ENCODE measurements at regions not wholly inside any gene's neighbourhood (a gene's known extent, or its start where the extent isn't known, plus 50 kb on each side); places are given as distances from the start of the nearest gene placed in this dataset.

DNA sequence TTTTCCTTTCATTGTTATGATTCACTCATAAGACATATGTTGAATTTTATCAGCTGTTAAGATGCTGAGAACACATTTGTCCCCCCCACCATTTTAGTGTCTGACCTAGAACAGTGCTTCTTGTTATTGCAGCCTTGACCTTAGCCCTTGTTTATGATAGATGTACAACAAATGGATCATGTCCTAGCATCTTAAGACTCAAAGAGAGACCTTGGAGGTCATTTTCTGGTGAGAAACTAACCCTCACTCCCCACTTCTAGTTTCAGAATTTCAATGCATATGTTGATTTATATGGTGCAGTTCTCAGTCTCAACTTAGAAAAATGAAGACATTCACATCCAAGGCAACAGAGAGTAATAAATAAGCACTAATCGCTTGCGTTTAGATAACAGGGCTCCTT, 391.2 kb downstream of the AEBP2 start:
- TF ChIP-seq ZFP3 (CRISPR knock-in tag; IDR thresholded peaks at IDR 0.05) = no peak
- no peak for TF ChIP-seq ISL1 (CRISPR knock-in tag; IDR thresholded peaks at IDR 0.05)
- TF ChIP-seq OSR1 (CRISPR knock-in tag; IDR thresholded peaks at IDR 0.05) = no peak
- TF ChIP-seq ZNF565 (CRISPR knock-in tag; conservative IDR thresholded peaks at IDR 0.05; ENCODE audit: low read depth) = no peak
- TF ChIP-seq ESRRG (CRISPR knock-in tag; IDR thresholded peaks at IDR 0.05) = no peak
- TF ChIP-seq ZNF8 (CRISPR knock-in tag; IDR thresholded peaks at IDR 0.05) = no peak
- no peak for TF ChIP-seq TCF4 (CRISPR knock-in tag; IDR thresholded peaks at IDR 0.05; ENCODE audit: borderline replicate concordance)
- TF ChIP-seq ZC3H10 (CRISPR knock-in tag; IDR thresholded peaks at IDR 0.05) = no peak
- TF ChIP-seq ZFP30 (CRISPR knock-in tag; IDR thresholded peaks at IDR 0.05) = no peak
- no peak for ATAC-seq

DNA sequence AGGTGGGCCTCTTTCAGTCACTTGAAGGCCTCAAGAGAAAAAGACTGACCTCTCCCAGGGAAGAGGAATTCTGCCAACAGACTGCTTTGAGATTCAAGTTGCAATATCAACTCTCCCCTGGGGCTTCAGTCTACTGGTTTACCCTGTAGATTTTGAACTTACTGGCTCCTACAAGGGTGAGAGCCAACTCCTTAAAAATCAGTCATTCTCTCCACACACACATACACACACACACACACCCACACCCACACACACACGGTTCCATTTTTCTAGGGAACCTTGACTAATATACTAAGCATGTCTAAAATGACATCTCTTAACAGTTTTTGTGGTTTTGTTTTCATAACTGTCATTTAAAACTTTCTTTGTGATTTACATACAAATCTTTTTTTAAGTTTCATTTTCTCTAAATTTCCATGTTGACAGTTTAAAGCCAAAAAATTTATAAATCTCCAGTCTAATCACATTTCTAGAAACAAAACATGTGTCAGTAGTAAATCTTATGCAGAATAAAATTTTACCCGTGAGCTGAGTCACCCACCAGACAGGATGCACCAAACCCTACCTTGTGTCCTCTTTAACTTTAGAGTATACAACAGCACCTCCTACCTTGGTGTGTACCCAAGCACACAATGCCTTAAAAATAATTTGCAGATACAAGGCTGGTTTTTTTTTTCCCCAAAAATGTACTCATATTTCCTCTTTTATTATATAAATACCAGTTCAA, 394.6 kb downstream of the AEBP2 start:
- no peak for TF ChIP-seq OSR1 (CRISPR knock-in tag; IDR thresholded peaks at IDR 0.05)
- TF ChIP-seq ZC3H10 (CRISPR knock-in tag; IDR thresholded peaks at IDR 0.05) = peak; percentile 59; the same call in 1 of the 2 replicates
- TF ChIP-seq TOX (CRISPR knock-in tag; IDR thresholded peaks at IDR 0.05; ENCODE audit: borderline replicate concordance) = 0 out of 2 replicates have a peak, but pooled peaks have one; percentile 38
- no peak for TF ChIP-seq ZFP3 (CRISPR knock-in tag; IDR thresholded peaks at IDR 0.05)
- TF ChIP-seq, protein P1, sequence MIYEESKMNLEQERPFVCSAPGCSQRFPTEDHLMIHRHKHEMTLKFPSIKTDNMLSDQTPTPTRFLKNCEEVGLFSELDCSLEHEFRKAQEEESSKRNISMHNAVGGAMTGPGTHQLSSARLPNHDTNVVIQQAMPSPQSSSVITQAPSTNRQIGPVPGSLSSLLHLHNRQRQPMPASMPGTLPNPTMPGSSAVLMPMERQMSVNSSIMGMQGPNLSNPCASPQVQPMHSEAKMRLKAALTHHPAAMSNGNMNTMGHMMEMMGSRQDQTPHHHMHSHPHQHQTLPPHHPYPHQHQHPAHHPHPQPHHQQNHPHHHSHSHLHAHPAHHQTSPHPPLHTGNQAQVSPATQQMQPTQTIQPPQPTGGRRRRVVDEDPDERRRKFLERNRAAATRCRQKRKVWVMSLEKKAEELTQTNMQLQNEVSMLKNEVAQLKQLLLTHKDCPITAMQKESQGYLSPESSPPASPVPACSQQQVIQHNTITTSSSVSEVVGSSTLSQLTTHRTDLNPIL (CRISPR knock-in tag; IDR thresholded peaks at IDR 0.05; ENCODE audit: low read depth) = no peak
- TF ChIP-seq RARB (CRISPR knock-in tag; IDR thresholded peaks at IDR 0.05) = no peak
- peak; percentile 16; the same call in 1 of the 2 replicates for TF ChIP-seq ISL1 (CRISPR knock-in tag; IDR thresholded peaks at IDR 0.05)
- no peak for TF ChIP-seq SNAI2 (CRISPR knock-in tag; IDR thresholded peaks at IDR 0.05)
- no peak for TF ChIP-seq ZNF8 (CRISPR knock-in tag; IDR thresholded peaks at IDR 0.05)
- ATAC-seq = peak; percentile 84

DNA sequence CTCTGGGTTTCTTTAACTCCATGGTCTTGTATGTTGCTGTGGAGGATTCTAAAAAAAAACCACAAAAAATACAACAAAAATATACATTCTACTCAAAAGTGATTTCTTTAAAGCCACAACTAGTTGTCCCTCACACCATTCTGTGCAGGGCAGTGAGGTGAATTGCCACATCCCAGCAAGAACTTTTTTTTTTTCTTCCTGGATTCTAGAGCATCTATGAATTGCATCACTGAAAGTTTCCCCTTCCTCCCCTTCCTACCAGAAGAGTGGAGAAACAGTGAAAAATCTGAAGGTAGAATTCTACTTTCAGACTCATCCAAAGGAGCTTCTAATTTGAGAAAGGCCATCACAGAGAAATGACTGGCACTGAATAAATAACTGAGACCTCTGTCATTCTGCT, 395.3 kb downstream of the AEBP2 start:
- no peak for ATAC-seq
- no peak for TF ChIP-seq ARNTL (CRISPR knock-in tag; IDR thresholded peaks at IDR 0.05; ENCODE audit: borderline replicate concordance, low read depth)
- no peak for TF ChIP-seq ZNF8 (CRISPR knock-in tag; IDR thresholded peaks at IDR 0.05)
- no peak for TF ChIP-seq PPARA (CRISPR knock-in tag; IDR thresholded peaks at IDR 0.05; ENCODE audit: borderline replicate concordance)
- TF ChIP-seq GLIS3 (CRISPR knock-in tag; IDR thresholded peaks at IDR 0.05) = no peak
- TF ChIP-seq, protein P2, sequence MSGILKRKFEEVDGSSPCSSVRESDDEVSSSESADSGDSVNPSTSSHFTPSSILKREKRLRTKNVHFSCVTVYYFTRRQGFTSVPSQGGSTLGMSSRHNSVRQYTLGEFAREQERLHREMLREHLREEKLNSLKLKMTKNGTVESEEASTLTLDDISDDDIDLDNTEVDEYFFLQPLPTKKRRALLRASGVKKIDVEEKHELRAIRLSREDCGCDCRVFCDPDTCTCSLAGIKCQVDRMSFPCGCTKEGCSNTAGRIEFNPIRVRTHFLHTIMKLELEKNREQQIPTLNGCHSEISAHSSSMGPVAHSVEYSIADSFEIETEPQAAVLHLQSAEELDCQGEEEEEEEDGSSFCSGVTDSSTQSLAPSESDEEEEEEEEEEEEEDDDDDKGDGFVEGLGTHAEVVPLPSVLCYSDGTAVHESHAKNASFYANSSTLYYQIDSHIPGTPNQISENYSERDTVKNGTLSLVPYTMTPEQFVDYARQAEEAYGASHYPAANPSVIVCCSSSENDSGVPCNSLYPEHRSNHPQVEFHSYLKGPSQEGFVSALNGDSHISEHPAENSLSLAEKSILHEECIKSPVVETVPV (CRISPR knock-in tag; IDR thresholded peaks at IDR 0.05) = no peak
- no peak for TF ChIP-seq ZNF565 (CRISPR knock-in tag; conservative IDR thresholded peaks at IDR 0.05; ENCODE audit: low read depth)
- TF ChIP-seq, protein P3, sequence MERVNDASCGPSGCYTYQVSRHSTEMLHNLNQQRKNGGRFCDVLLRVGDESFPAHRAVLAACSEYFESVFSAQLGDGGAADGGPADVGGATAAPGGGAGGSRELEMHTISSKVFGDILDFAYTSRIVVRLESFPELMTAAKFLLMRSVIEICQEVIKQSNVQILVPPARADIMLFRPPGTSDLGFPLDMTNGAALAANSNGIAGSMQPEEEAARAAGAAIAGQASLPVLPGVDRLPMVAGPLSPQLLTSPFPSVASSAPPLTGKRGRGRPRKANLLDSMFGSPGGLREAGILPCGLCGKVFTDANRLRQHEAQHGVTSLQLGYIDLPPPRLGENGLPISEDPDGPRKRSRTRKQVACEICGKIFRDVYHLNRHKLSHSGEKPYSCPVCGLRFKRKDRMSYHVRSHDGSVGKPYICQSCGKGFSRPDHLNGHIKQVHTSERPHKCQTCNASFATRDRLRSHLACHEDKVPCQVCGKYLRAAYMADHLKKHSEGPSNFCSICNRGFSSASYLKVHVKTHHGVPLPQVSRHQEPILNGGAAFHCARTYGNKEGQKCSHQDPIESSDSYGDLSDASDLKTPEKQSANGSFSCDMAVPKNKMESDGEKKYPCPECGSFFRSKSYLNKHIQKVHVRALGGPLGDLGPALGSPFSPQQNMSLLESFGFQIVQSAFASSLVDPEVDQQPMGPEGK (CRISPR knock-in tag; IDR thresholded peaks at IDR 0.05; ENCODE audit: borderline replicate concordance) = no peak
- TF ChIP-seq TCF4 (CRISPR knock-in tag; IDR thresholded peaks at IDR 0.05; ENCODE audit: borderline replicate concordance) = no peak
- TF ChIP-seq, protein P1 (CRISPR knock-in tag; IDR thresholded peaks at IDR 0.05; ENCODE audit: low read depth) = no peak
- TF ChIP-seq, protein P4, sequence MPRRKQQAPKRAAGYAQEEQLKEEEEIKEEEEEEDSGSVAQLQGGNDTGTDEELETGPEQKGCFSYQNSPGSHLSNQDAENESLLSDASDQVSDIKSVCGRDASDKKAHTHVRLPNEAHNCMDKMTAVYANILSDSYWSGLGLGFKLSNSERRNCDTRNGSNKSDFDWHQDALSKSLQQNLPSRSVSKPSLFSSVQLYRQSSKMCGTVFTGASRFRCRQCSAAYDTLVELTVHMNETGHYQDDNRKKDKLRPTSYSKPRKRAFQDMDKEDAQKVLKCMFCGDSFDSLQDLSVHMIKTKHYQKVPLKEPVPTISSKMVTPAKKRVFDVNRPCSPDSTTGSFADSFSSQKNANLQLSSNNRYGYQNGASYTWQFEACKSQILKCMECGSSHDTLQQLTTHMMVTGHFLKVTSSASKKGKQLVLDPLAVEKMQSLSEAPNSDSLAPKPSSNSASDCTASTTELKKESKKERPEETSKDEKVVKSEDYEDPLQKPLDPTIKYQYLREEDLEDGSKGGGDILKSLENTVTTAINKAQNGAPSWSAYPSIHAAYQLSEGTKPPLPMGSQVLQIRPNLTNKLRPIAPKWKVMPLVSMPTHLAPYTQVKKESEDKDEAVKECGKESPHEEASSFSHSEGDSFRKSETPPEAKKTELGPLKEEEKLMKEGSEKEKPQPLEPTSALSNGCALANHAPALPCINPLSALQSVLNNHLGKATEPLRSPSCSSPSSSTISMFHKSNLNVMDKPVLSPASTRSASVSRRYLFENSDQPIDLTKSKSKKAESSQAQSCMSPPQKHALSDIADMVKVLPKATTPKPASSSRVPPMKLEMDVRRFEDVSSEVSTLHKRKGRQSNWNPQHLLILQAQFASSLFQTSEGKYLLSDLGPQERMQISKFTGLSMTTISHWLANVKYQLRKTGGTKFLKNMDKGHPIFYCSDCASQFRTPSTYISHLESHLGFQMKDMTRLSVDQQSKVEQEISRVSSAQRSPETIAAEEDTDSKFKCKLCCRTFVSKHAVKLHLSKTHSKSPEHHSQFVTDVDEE (CRISPR knock-in tag; IDR thresholded peaks at IDR 0.05) = no peak
- no peak for TF ChIP-seq ZFP3 (CRISPR knock-in tag; IDR thresholded peaks at IDR 0.05)
- TF ChIP-seq ISL1 (CRISPR knock-in tag; IDR thresholded peaks at IDR 0.05) = no peak
- no peak for TF ChIP-seq ZC3H10 (CRISPR knock-in tag; IDR thresholded peaks at IDR 0.05)
- no peak for TF ChIP-seq CSDC2 (CRISPR knock-in tag; IDR thresholded peaks at IDR 0.05)
- no peak for TF ChIP-seq RARB (CRISPR knock-in tag; IDR thresholded peaks at IDR 0.05)
- no peak for TF ChIP-seq ESRRG (CRISPR knock-in tag; IDR thresholded peaks at IDR 0.05)
- TF ChIP-seq, protein P5, sequence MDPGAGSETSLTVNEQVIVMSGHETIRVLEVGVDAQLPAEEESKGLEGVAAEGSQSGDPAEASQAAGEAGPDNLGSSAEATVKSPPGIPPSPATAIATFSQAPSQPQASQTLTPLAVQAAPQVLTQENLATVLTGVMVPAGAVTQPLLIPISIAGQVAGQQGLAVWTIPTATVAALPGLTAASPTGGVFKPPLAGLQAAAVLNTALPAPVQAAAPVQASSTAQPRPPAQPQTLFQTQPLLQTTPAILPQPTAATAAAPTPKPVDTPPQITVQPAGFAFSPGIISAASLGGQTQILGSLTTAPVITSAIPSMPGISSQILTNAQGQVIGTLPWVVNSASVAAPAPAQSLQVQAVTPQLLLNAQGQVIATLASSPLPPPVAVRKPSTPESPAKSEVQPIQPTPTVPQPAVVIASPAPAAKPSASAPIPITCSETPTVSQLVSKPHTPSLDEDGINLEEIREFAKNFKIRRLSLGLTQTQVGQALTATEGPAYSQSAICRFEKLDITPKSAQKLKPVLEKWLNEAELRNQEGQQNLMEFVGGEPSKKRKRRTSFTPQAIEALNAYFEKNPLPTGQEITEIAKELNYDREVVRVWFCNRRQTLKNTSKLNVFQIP (CRISPR knock-in tag; IDR thresholded peaks at IDR 0.05; ENCODE audit: borderline replicate concordance, low read depth) = no peak
- no peak for TF ChIP-seq TOX (CRISPR knock-in tag; IDR thresholded peaks at IDR 0.05; ENCODE audit: borderline replicate concordance)
- no peak for TF ChIP-seq ZNF70 (CRISPR knock-in tag; IDR thresholded peaks at IDR 0.05)

Measured in SK-N-SH treated with all-trans-retinoic acid at 6 μM for 48 hours (cell line).